Right ventricle myocardium superior (tissue), 1 donor: ENCODE measurements at regions not wholly inside any gene's neighbourhood (a gene's known extent, or its start where the extent isn't known, plus 50 kb on each side); places are given as distances from the start of the nearest gene placed in this dataset.
"Not testable (repeated sequence)": the region's sequence is repeated elsewhere in the genome, so short reads cannot be mapped to it uniquely, and the experiment has no call there.

Source experiments
- ATAC-seq: fragments of 200-7000 bp; cut with Tn5 transposase; one replicate; pipeline ENCODE4 v1.9.1; 2020; ENCODE audit warnings: mild to moderate bottlenecking; ENCODE audit not compliant: poor library complexity
- DNase-seq: peaks from one replicate; pipeline ENCODE4 v3.0.0-alpha.2; 2020
- intact Hi-C: fragments of 100-400 bp; cut with DNase I; formaldehyde crosslinking; loops from one replicate; pipeline ENCODE4 v1.11.2; 2022
- donor health status: DM: no; HTN: yes; CAD: no; lungs with severe emphysema.

DNA sequence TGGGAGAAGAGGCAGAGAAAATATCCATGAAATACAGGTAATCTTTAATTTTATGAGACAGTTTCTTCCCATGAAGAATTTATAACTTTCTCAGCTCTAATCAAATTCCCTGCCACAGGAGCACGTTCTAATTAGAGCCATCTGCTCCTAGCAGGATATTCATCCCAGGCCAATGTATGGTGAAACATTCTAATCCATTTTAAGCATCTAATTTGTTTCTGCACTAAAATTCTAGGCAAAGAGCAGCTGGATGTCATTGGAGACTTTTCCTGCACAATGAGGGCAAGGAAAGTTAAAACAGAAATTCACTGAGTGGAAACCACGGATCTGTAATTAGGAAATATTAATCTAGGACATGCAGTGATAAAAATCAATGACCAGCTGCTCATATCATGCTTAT, 107.7 kb upstream of the ZFP42 start:
- no peak for DNase-seq
- intact Hi-C loops = no loop called here
- ATAC-seq = no peak

DNA sequence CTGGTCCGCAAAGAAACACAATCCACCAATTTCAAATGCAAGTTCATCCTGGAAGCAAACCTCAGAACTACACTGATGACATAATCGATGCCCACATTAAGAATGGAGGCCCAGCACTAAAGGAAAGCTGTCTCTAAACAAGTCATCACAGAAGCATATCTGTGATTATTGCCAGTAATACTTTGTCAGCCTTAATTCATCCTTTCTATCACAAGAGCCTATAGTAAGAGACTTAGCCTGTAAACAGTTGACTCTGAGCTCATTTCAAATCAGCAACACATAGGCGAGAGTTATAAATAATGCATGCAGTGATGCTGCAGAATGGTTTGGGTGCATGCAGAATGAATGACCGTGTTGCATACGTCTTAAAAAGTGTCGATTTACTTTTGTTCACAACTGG, 105.9 kb upstream of the ZFP42 start:
- no peak for ATAC-seq
- DNase-seq = no peak
- intact Hi-C loops = no loop called here

DNA sequence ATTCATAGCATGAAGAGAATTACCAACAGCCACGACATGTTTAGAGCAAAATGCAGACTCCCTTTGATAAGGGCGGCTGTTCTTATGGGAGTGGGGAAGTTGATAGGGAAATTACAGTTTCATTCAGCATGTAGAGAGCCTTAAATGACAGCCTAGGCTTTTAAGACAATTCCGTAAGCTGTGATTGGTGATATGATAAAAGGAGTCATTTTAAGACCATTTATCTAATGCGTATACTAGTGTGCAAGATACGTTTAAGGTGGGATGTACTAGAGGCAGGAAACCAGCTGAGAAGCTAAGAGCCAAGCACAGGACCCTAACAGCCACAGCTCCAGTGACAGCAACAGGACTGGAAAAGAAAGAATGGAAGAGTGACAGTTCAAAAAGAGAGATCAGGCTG, 102.2 kb upstream of the ZFP42 start:
- intact Hi-C loops = no loop called here
- no peak for DNase-seq
- ATAC-seq = no peak

GRCh38 chr4:187903106-187903505, 92.5 kb upstream of the ZFP42 start:
- intact Hi-C loops = no loop called here
- ATAC-seq (no peak), DNase-seq (no peak)

- ATAC-seq (no peak), DNase-seq (no peak)
- intact Hi-C loops = no loop called here
Observed at GRCh38 chr4:187903700-187904099, 91.9 kb upstream of the ZFP42 start.

DNA sequence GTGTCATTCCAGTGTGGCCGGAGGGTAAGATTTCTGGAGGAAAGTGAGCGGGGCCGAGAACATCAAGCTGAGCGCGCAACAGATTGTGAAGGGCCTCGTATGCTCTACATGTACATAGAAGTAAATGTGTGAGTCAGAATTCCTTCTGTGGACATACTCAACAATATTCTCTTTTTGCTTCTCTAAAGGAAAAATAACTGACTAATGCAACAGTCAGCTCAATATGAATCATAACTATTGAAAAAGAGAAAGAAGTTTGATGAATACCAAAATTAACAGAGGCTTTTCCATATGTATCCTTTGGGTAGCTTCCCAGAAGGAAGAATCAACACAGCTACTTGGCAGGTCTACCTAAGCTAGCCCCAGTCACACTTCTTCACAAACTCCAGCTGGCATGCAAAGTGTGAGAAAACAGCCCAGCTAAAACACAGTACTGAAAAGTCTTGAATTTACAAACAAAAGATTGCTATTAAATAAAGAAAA, 87.5 kb upstream of the ZFP42 start:
- DNase-seq (no peak), ATAC-seq (no peak)
- intact Hi-C loops = no loop called here

DNA sequence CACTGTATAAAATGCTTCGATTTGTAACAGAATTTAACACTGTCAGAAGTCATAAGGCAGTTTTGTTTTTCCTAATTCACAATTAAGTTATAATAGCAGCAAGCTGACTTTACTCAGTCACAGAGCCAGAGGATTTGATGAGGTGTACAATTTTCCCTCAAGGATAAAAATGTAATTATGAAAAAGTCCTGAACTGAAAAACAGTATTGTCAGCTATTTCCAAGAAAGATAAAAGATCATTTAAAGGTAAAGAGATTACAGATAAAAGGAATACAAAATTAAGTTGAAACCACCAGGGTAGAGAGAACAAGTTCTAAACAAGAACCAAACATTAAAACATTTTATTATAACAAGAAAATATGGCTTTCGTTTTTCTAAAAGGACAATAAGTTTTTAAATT, 86.8 kb upstream of the ZFP42 start:
- intact Hi-C loops = no loop called here
- no peak for DNase-seq
- ATAC-seq = no peak

- no peak for ATAC-seq
- intact Hi-C loops = no loop called here
- no peak for DNase-seq
Observed at GRCh38 chr4:187910741-187911140, 84.8 kb upstream of the ZFP42 start.

GRCh38 chr4:187915406-187915805, 80.2 kb upstream of the ZFP42 start:
- ATAC-seq, intact Hi-C loops, DNase-seq: not testable (repeated sequence)

- DNase-seq (no peak), ATAC-seq (no peak)
- intact Hi-C loops = no loop called here
Observed at GRCh38 chr4:187919966-187920365, 75.6 kb upstream of the ZFP42 start.

- intact Hi-C loops = no loop called here
- DNase-seq (no peak), ATAC-seq (no peak)
Observed at GRCh38 chr4:187921946-187922623, 73.5 kb upstream of the ZFP42 start.

DNA sequence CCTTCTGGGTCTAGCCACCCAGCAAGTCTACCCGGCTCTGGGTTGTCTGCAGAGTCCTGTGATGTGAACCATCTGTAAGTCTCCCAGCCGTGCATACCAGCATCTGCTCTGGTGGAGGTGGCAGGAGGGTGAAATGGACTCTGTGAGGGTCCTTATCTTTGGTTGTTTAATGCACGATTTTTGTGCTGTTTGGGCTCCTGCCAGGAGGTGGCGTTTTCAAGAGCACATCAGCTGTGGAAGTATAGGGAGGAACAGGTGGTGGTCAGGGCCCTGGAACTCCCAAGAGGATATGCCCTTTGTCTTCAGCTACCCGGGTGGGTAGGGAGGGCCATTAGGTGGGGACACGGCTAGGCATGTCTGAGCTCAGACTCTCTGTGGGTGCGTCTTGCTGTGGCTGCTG, 66.5 kb upstream of the ZFP42 start:
- no peak for ATAC-seq
- intact Hi-C loops = no loop called here

DNA sequence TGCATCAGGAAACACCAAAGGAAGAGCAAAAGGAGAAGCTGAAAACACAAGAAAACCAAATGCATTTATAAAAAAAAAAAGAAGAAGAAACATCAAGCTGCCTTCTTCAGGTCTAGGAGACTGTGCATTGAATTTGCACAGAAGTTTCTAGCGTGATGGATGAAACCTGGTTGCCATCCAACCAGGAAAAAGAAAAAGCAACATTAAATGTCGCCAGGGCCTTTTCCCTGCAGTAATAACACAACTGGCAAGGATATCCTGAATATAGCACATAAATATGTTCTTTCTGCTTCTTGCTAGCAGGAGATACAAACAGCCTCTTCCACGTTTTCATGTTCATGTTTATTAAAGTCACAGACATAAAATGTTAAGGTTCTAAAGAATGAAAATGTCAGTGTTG, 60.8 kb upstream of the ZFP42 start:
- no peak for DNase-seq
- no peak for ATAC-seq
- intact Hi-C loops = no loop called here

More for the DNA sequence above, 66.5 kb upstream of the ZFP42 start:
- no peak for DNase-seq

DNA sequence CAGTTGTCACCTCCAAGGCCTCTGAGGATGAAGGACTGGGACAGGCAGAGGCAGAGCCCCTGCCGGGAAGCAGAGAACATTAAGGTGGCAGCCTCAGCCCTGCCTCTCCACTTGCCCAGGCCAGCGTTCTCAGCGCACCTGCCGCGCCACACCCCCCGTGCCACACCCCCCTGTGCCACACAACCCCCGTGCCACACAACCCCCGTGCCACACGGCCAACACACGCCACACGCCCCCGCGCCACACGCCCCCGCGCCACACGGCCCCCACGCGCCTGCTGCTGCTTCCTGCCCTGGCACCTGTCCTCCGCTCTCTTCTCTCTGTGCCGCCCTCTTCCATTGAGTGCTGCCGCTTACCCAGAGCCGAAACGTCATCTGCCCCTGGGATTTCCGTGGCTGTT, 58.0 kb upstream of the ZFP42 start:
- no peak for DNase-seq
- no peak for ATAC-seq
- intact Hi-C loops = no loop called here

GRCh38 chr4:187940299-187940698, 55.3 kb upstream of the ZFP42 start:
- no peak for DNase-seq
- intact Hi-C loops = no loop called here
- no peak for ATAC-seq

DNA sequence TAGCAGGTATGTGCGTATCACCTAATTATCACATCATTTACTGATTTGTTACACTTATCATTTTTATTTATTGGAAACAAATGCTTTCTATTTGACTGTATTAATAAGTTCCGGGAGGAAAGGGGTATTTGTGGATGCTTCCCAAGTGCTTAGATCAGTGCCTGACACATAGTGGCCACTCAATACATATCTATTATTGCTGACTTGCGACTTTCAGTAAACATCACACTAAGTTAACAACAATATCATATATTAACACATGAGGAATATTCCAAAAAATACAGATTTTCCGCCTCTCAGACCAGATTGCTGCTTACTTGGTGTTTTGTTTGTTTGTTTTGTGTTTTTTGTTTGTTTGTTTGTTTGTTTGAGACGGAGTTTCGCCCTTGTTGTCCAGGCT, 52.6 kb upstream of the ZFP42 start:
- ATAC-seq = no peak
- intact Hi-C loops = no loop called here
- DNase-seq = no peak

DNA sequence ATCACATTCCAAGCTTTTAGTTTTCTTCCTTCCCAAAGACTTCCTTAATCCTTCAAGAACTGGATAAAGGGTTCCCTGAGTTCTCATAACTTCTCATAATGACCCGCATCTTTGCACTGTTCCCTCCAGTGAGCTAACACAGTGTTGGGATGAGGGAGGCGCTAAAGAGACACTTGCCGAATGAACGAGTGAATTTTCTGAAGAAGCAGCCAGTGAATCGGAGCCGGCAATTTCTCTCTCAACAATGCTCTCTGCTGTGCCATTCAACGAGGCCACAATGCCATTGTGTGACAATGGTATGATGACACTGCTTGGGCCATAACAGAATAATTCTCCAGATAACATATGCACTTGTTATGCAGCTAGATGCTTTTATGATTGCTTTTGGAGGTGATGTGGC, 51.4 kb upstream of the ZFP42 start:
- DNase-seq = no peak
- intact Hi-C loops = no loop called here

More for the DNA sequence above, 51.4 kb upstream of the ZFP42 start:
- ATAC-seq = no peak
